Mammary epithelial cell (primary cell): ENCODE measurements at regions not wholly inside any gene's neighbourhood (a gene's known extent, or its start where the extent isn't known, plus 50 kb on each side); places are given as distances from the start of the nearest gene placed in this dataset.

Experiments
- EZH2 ChIP-seq: IDR thresholded peaks from 2 replicates; pipeline ENCODE4 v1.6.1; 2012; ENCODE audit warnings: low read length, inconsistent platforms, borderline replicate concordance
- TF ChIP-seq, protein P1 (sequence below), 2 donors: IDR thresholded peaks in 1 of 2; conservative IDR thresholded peaks in 1 of 2; 2 replicates each; pipeline ENCODE4 v1.5.1; 2011 to 2012; ENCODE audit warnings: inconsistent platforms in 2 of 2, low read length in 2 of 2, mild to moderate bottlenecking in 2 of 2, control low read depth in 1 of 2, low read depth in 1 of 2; ENCODE audit not compliant: insufficient read depth in 1 of 2; ENCODE audit errors: extremely low read depth in 1 of 2

GRCh38 chr5:67813877-67814539 is 401.5 kb upstream of the PIK3R1 start:
- TF ChIP-seq, protein P1, sequence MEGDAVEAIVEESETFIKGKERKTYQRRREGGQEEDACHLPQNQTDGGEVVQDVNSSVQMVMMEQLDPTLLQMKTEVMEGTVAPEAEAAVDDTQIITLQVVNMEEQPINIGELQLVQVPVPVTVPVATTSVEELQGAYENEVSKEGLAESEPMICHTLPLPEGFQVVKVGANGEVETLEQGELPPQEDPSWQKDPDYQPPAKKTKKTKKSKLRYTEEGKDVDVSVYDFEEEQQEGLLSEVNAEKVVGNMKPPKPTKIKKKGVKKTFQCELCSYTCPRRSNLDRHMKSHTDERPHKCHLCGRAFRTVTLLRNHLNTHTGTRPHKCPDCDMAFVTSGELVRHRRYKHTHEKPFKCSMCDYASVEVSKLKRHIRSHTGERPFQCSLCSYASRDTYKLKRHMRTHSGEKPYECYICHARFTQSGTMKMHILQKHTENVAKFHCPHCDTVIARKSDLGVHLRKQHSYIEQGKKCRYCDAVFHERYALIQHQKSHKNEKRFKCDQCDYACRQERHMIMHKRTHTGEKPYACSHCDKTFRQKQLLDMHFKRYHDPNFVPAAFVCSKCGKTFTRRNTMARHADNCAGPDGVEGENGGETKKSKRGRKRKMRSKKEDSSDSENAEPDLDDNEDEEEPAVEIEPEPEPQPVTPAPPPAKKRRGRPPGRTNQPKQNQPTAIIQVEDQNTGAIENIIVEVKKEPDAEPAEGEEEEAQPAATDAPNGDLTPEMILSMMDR (conservative IDR thresholded peaks at IDR 0.05 in 1 of 2, IDR thresholded peaks at IDR 0.05 in 1 of 2; ENCODE audit: extremely low read depth in 1 of 2, insufficient read depth in 1 of 2, low read depth in 1 of 2, low read length in 2 of 2): no peak
- no peak for TF ChIP-seq EZH2
